GM12892 (cell line): ENCODE measurements at regions not wholly inside any gene's neighbourhood (a gene's known extent, or its start where the extent isn't known, plus 50 kb on each side); places are given as distances from the start of the nearest gene placed in this dataset.

Experiments
- POLR2A ChIP-seq: IDR thresholded peaks from 2 replicates; pipeline ENCODE4 v1.6.1; 2011; ENCODE audit warnings: low read depth, low read length, control low read depth
- POLR2AphosphoS5 ChIP-seq: IDR thresholded peaks from 2 replicates; pipeline ENCODE4 v1.6.1; 2011; ENCODE audit warnings: low read depth, low read length, control low read depth
- TAF1 ChIP-seq: IDR thresholded peaks from 2 replicates; pipeline ENCODE4 v1.6.1; 2011; ENCODE audit warnings: low read depth, mild to moderate bottlenecking, control low read depth, low read length, borderline replicate concordance

GRCh38 chr10:130398090-130398994 lies 262.2 kb downstream of the GLRX3 start:
- TF ChIP-seq POLR2AphosphoS5 (no peak), POLR2A (no peak), TAF1 (no peak)
